ENCODE measurements at regions not wholly inside any gene's neighbourhood (a gene's known extent, or its start where the extent isn't known, plus 50 kb on each side); places are given as distances from the start of the nearest gene placed in this dataset.
"Not testable (repeated sequence)": the region's sequence is repeated elsewhere in the genome, so short reads cannot be mapped to it uniquely, and the experiment has no call there.

GRCh38 chr15:26201177-26201858 lies 338.2 kb upstream of the ATP10A start:
- no peak for TF ChIP-seq CTCF (conservative IDR thresholded peaks at IDR 0.05; ENCODE audit: low read depth, low read length)
- no peak for DNase-seq (ENCODE audit: low read depth)
- no peak overlapping the region for H3K4me3 ChIP-seq (ENCODE audit: low read depth, low read length)

GRCh38 chr15:26200427-26200826 lies 337.3 kb upstream of the ATP10A start:
- DNase-seq (ENCODE audit: low read depth): no peak
- TF ChIP-seq CTCF (conservative IDR thresholded peaks at IDR 0.05; ENCODE audit: low read depth, low read length): no peak
- no peak overlapping the region for H3K4me3 ChIP-seq (ENCODE audit: low read depth, low read length)

- no peak for TF ChIP-seq CTCF (conservative IDR thresholded peaks at IDR 0.05; ENCODE audit: low read depth, low read length)
- H3K4me3 ChIP-seq (ENCODE audit: low read depth, low read length): no peak overlapping the region
These were observed 334.6 kb upstream of the ATP10A start for GRCh38 chr15:26197719-26198118.

GRCh38 chr15:26197060-26197459 lies 333.9 kb upstream of the ATP10A start:
- no peak for TF ChIP-seq CTCF (conservative IDR thresholded peaks at IDR 0.05; ENCODE audit: low read depth, low read length)
- no peak overlapping the region for H3K4me3 ChIP-seq (ENCODE audit: low read depth, low read length)
- no peak for DNase-seq (ENCODE audit: low read depth)

More at GRCh38 chr15:26197719-26198118, 334.6 kb upstream of the ATP10A start:
- no peak for DNase-seq (ENCODE audit: low read depth)

GRCh38 chr15:26191193-26191592 lies 328.1 kb upstream of the ATP10A start:
- TF ChIP-seq CTCF (conservative IDR thresholded peaks at IDR 0.05; ENCODE audit: low read depth, low read length): no peak
- H3K4me3 ChIP-seq (ENCODE audit: low read depth, low read length): no peak overlapping the region
- DNase-seq (ENCODE audit: low read depth): no peak

- not testable (repeated sequence) for DNase-seq (ENCODE audit: low read depth)
These were observed 323.0 kb upstream of the ATP10A start for GRCh38 chr15:26186138-26186537.

GRCh38 chr15:26182441-26182840 lies 319.3 kb upstream of the ATP10A start:
- no peak for TF ChIP-seq CTCF (conservative IDR thresholded peaks at IDR 0.05; ENCODE audit: low read depth, low read length)
- no peak for DNase-seq (ENCODE audit: low read depth)
- no peak overlapping the region for H3K4me3 ChIP-seq (ENCODE audit: low read depth, low read length)

More at GRCh38 chr15:26186138-26186537, 323.0 kb upstream of the ATP10A start:
- H3K4me3 ChIP-seq (ENCODE audit: low read depth, low read length): not testable (repeated sequence)

Measured in epithelial cell of proximal tubule (primary cell).